D721Med (cell line): ENCODE measurements at regions not wholly inside any gene's neighbourhood (a gene's known extent, or its start where the extent isn't known, plus 50 kb on each side); places are given as distances from the start of the nearest gene placed in this dataset.
"Not testable (repeated sequence)": the region's sequence is repeated elsewhere in the genome, so short reads cannot be mapped to it uniquely, and the experiment has no call there.

ENCODE experiments used
- DNase-seq: peaks from one replicate; pipeline ENCODE4 v3.0.0; 2011; ENCODE audit warnings: low spot score; ENCODE audit not compliant: insufficient read length
- FAIRE-seq: peaks from 2 replicates; lab custom pipeline; 2011; peaks lifted over from hg19 to GRCh38; lab: Jason Lieb, UNC
- TF ChIP-seq, protein P1 (sequence below): IDR thresholded peaks from 2 replicates; pipeline ENCODE4 v1.5.1; 2012; ENCODE audit warnings: mild to moderate bottlenecking, control low read depth; ENCODE audit not compliant: insufficient read depth; ENCODE audit errors: missing control alignments

DNA sequence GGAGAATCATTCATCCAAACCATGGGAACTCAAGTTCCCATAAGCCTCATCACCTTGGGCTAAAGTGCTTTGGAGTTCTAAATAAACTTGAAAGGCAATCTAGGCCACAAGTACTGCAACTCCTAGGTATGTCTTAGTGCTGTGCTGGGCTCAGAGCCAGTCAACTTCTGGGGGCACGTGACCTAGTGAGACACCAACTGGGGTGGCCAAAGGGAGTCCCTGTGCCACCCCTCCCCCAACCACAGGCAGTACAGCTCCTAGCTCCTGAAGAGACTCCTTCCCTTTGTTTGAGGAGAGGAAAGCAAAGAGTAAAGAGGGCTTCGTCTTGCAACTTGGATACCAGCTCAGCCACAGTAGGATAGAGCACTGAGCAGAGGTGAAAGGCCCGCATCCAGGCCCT is 154.2 kb upstream of the IL1RAPL2 start:
- TF ChIP-seq, protein P1, sequence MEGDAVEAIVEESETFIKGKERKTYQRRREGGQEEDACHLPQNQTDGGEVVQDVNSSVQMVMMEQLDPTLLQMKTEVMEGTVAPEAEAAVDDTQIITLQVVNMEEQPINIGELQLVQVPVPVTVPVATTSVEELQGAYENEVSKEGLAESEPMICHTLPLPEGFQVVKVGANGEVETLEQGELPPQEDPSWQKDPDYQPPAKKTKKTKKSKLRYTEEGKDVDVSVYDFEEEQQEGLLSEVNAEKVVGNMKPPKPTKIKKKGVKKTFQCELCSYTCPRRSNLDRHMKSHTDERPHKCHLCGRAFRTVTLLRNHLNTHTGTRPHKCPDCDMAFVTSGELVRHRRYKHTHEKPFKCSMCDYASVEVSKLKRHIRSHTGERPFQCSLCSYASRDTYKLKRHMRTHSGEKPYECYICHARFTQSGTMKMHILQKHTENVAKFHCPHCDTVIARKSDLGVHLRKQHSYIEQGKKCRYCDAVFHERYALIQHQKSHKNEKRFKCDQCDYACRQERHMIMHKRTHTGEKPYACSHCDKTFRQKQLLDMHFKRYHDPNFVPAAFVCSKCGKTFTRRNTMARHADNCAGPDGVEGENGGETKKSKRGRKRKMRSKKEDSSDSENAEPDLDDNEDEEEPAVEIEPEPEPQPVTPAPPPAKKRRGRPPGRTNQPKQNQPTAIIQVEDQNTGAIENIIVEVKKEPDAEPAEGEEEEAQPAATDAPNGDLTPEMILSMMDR: no peak
- no peak for DNase-seq
- FAIRE-seq: no peak

DNA sequence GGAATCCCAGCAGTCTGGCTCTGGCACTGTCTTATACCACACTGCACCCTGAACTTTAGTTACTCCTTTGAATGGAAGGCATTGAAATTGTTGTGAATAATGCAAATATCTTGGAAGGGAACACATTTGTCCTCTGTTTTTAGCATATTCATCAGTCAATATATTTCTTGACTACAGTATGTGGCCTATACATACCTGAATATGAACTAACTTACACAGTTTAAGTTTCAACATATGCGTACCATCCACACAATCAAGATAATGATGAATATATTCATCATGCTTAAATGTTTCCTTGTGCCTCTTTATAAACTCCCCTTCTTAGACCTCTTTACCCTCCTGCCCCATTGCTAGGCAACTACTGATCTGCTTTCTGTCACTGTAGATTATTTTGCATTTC is 145.7 kb upstream of the ESX1 start:
- no peak for FAIRE-seq
- TF ChIP-seq, protein P1: no peak
- no peak for DNase-seq

DNA sequence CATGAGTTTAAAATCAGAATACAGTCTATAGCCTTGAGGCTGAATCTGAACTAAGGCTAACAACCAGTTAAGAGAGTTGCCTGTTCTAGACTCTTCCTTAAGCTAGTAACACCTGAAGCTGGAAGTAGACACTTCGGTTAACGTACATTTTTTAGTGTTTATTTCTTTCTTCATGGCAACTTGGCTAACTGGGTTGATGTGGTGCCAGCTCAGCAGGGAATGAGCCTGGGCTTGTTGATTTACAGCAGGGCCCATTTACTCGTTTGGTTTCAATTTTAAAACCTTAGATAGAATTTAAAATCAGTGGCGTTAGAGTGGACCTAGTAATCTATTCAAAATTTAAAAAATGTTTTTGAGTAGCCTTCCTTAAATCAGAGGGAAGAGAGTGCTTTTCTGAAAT is 137.6 kb upstream of the ESX1 start:
- TF ChIP-seq, protein P1: no peak
- FAIRE-seq (no peak), DNase-seq (no peak)

DNA sequence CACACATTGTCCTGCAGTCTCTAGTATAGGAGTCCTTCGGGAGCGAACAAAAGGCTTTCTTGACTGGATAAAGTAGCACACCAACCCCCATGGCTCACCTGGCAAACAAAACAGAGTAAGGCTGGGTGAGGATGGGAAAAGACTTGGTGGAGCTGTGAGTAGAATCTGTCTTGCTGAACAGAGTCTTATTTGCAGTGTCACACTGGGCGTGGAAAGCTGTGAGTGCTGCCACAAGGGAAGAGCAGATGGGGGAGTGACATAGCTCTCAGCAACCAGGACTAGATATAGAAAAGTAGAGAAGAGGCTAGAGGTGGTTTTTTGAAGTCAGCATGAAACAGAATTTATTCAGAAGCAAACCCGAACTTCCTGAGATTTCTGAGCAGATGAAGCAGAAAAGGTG is 137.2 kb upstream of the ESX1 start:
- FAIRE-seq (no peak), DNase-seq (no peak)
- TF ChIP-seq, protein P1: no peak

DNA sequence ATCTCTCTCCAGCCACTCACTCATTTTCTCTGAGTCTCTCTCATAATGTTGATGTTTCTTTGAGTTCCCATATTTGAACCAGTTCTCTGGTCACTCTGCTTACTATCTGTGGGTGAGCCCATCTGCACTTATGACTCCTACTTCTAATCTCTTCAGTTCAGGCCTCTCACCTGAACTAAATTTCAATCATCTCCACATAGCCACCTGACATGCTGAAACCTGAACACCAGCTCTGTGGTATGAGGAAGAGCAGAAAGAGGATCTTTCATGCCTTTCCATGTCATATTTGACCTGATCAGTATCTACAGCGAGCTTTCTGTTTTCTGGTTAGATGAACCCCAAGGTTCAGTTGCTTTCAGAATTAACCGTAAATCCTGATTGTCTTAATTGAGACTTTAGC is 122.2 kb upstream of the ESX1 start:
- TF ChIP-seq, protein P1: no peak
- no peak for DNase-seq
- no peak for FAIRE-seq

DNA sequence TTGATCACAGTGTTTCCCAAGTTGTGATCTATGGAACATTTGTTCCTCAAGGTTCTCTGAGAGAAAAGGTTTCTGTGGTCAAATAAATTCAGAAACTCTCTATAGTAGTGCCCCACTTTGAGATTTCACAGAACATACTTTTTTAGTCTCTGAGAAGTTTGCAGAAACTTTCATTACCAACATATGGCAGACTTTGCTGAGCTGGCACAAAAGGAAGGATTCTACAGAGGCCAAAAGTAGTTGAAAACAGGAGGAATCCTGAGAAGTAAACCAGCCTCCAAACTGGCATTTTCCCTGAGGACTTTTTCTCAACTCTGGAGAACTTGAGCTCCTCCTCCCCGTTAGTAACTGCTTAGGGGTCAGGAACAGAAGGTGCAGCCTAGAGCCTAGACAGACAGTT is 117.8 kb upstream of the ESX1 start:
- no peak for FAIRE-seq

DNA sequence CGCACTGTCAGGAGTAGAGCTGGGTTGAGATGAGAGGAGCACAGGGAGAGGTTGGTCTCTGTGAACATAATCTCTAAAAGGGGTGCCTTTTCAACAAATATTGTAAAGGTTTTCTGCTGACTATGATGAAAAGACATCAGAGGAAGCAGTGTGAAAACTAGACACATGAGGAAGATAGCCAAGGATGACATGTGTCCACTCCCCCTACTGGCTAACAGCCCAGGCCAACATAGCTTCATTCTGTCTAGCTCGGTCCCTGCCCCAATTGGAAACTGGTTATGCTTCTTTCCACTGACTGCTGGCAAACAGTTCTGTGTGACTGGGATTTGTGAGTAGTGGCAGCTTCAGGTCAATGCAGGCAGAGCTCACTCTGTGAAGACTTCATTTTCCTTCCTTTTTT is 115.4 kb upstream of the ESX1 start:
- TF ChIP-seq, protein P1: no peak
- no peak for DNase-seq
- FAIRE-seq: no peak

More for the DNA sequence above, 117.8 kb upstream of the ESX1 start:
- DNase-seq: no peak
- TF ChIP-seq, protein P1: no peak

DNA sequence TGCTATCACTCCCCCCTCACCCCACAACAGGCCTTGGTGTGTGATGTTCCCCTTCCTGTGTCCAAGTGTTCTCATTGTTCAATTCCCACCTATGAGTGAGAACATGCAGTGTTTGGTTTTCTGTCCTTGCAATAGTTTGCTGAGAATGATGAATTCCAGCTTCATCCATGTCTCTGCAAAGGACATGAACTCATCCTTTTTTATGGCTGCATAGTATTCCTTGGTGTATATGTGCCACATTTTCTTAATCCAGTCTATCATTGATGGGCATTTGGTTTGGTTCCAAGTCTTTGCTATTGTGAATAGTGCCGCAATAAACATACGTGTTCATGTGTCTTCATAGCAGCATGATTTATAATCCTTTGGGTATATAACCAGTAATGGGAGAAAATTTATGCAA is 106.0 kb upstream of the ESX1 start:
- DNase-seq, FAIRE-seq: not testable (repeated sequence)
